Caco-2 (cell line): ENCODE measurements at regions not wholly inside any gene's neighbourhood (a gene's known extent, or its start where the extent isn't known, plus 50 kb on each side); places are given as distances from the start of the nearest gene placed in this dataset.

Experiments
- BruUV-seq: library from RNA; stranded (reverse); fragments of 400-500 nt; replicated peaks from 2 replicates; lab custom pipeline; 2021; lab: Mats Ljungman, UMichigan
- CTCF ChIA-PET: fragments of 300-600 bp; sonication (Branson Sonifier 250); formaldehyde crosslinking; loops from one replicate; lab custom pipeline; 2022; ENCODE audit warnings: antibody characterized with exemption; lab: Charles Lee
- POLR2A ChIA-PET: fragments of 300-600 bp; sonication (Branson Sonifier 250); formaldehyde crosslinking; loops from one replicate; lab custom pipeline; 2022; ENCODE audit warnings: antibody characterized with exemption; lab: Charles Lee
- DNase-seq, 2 experiments: peaks; one replicate each; pipeline versions ENCODE4 v3.0.0 to v3.0.0-alpha.2; 2020 to 2022
- H3K27me3 ChIP-seq: replicated peaks from 2 replicates; pipeline ENCODE4 v1.6.0; 2011; ENCODE audit warnings: low read length; ENCODE audit not compliant: control insufficient read depth, insufficient read depth
- H3K36me3 ChIP-seq: 2 replicates; pipeline ENCODE4 v1.5.1; 2011; ENCODE audit warnings: low read length; ENCODE audit not compliant: control insufficient read depth, insufficient read depth
- H3K4me1 ChIP-seq: fragments of 250-450 bp; sonication (Bioruptor Pico); 2 replicates; pipeline ENCODE4 v1.5.1; 2020; ENCODE audit warnings: mild to moderate bottlenecking
- H3K4me3 ChIP-seq: 2 replicates; pipeline ENCODE4 v1.5.1; 2011; ENCODE audit warnings: low read depth, mild to moderate bottlenecking, control low read depth, low read length
- H3K9me3 ChIP-seq: fragments of 250-450 bp; sonication (Bioruptor Pico); 2 replicates; pipeline ENCODE4 v1.5.1; 2020; ENCODE audit warnings: mild to moderate bottlenecking, moderate library complexity
- H3K27ac Mint-ChIP-seq: one replicate; pipeline ENCODE4 v1.8.0; 2022; ENCODE audit warnings: mixed read lengths; ENCODE audit not compliant: unreplicated experiment
- H3K27me3 Mint-ChIP-seq: one replicate; pipeline ENCODE4 v1.8.0; 2022; ENCODE audit warnings: mixed read lengths; ENCODE audit not compliant: insufficient read depth, unreplicated experiment
- H3K36me3 Mint-ChIP-seq: one replicate; pipeline ENCODE4 v1.8.0; 2022; ENCODE audit warnings: mild to moderate bottlenecking, mixed read lengths; ENCODE audit not compliant: insufficient read depth, unreplicated experiment
- H3K4me1 Mint-ChIP-seq: one replicate; pipeline ENCODE4 v1.8.0; 2022; ENCODE audit warnings: low read depth, mixed read lengths; ENCODE audit not compliant: unreplicated experiment
- H3K4me3 Mint-ChIP-seq: one replicate; pipeline ENCODE4 v1.8.0; 2022; ENCODE audit warnings: mild to moderate bottlenecking, moderate library complexity, mixed read lengths; ENCODE audit not compliant: unreplicated experiment
- H3K9me3 Mint-ChIP-seq: one replicate; pipeline ENCODE4 v1.8.0; 2022; ENCODE audit warnings: mixed read lengths; ENCODE audit not compliant: unreplicated experiment
- CTCF ChIP-seq, 2 experiments: fragments of 200-600 bp in 1 of 2; IDR thresholded peaks; 1 replicate in 1 of 2; 2 replicates in 1 of 2; pipeline versions ENCODE4 v1.5.1 to v1.8.0; 2011 to 2022; ENCODE audit warnings: antibody characterized with exemption in 1 of 2, control low read depth in 1 of 2, inconsistent platforms in 1 of 2, low read depth in 1 of 2, low read length in 1 of 2, mild to moderate bottlenecking in 1 of 2, moderate library complexity in 1 of 2; ENCODE audit not compliant: insufficient read depth in 1 of 2, severe bottlenecking in 1 of 2, unreplicated experiment in 1 of 2
- intact Hi-C: fragments of 100-400 bp; cut with micrococcal nuclease; formaldehyde crosslinking; loops from one replicate; pipeline ENCODE4 v1.10.0; 2022; ENCODE audit not compliant: unreplicated experiment

- Histone ChIP-seq H3K4me1 (no peaks in the 10 kb centered on the region), H3K27me3 (no peaks in the 10 kb centered on the region), H3K9me3 (no peaks in the 10 kb centered on the region), H3K4me3 (no peak overlapping the region), H3K36me3 (no peaks in the 10 kb centered on the region)
- no peak for DNase-seq
- Mint-ChIP-seq H3K9me3 (no peaks in the 10 kb centered on the region), H3K4me3 (no peak overlapping the region), H3K27me3 (peaks cover 7% of the 10 kb centered on the region), H3K36me3 (no peaks in the 10 kb centered on the region), H3K27ac (no peak overlapping the region), H3K4me1 (no peaks in the 10 kb centered on the region)
- ChIA-PET CTCF (no interaction called here), POLR2A (no interaction called here)
- intact Hi-C loops = no loop called here
- no peak for TF ChIP-seq CTCF (IDR thresholded peaks at IDR 0.05; ENCODE audit: insufficient read depth in 1 of 2, low read depth in 1 of 2, low read length in 1 of 2, severe bottlenecking in 1 of 2, unreplicated experiment in 1 of 2)
- no TSS peak for BruUV-seq
These were observed 106.1 kb downstream of the IRS2 start for GRCh38 chr13:109680288-109680687.

- Histone ChIP-seq H3K27me3 (no peaks in the 10 kb centered on the region), H3K9me3 (no peaks in the 10 kb centered on the region; the same call in 1 of the 2 replicates), H3K4me3 (no peak overlapping the region), H3K4me1 (no peaks in the 10 kb centered on the region), H3K36me3 (no peaks in the 10 kb centered on the region)
- Mint-ChIP-seq H3K27me3 (peaks cover 7% of the 10 kb centered on the region), H3K4me3 (no peak overlapping the region), H3K4me1 (no peaks in the 10 kb centered on the region), H3K27ac (no peak overlapping the region), H3K36me3 (no peaks in the 10 kb centered on the region), H3K9me3 (no peaks in the 10 kb centered on the region)
- POLR2A ChIA-PET = no interaction called here
- CTCF ChIA-PET = no interaction called here
- no TSS peak for BruUV-seq
- DNase-seq = no peak
- no peak for TF ChIP-seq CTCF (IDR thresholded peaks at IDR 0.05; ENCODE audit: insufficient read depth in 1 of 2, low read depth in 1 of 2, low read length in 1 of 2, severe bottlenecking in 1 of 2, unreplicated experiment in 1 of 2)
- intact Hi-C loops = no loop called here
These were observed 107.9 kb downstream of the IRS2 start for GRCh38 chr13:109678459-109678858.

GRCh38 chr13:109677206-109677605, 109.2 kb downstream of the IRS2 start:
- Histone ChIP-seq H3K36me3 (no peaks in the 10 kb centered on the region), H3K27me3 (no peaks in the 10 kb centered on the region), H3K4me3 (no peak overlapping the region), H3K4me1 (no peaks in the 10 kb centered on the region), H3K9me3 (no peaks in the 10 kb centered on the region; the same call in 1 of the 2 replicates)
- no peak for DNase-seq
- intact Hi-C loops = no loop called here
- H3K9me3 Mint-ChIP-seq = no peaks in the 10 kb centered on the region
- no TSS peak for BruUV-seq
- peaks cover 2% of the 10 kb centered on the region for H3K27me3 Mint-ChIP-seq
- no peak overlapping the region for H3K27ac Mint-ChIP-seq
- H3K4me1 Mint-ChIP-seq = no peaks in the 10 kb centered on the region
- ChIA-PET POLR2A (no interaction called here), CTCF (no interaction called here)
- no peak overlapping the region for H3K4me3 Mint-ChIP-seq
- no peak for TF ChIP-seq CTCF (IDR thresholded peaks at IDR 0.05; ENCODE audit: insufficient read depth in 1 of 2, low read depth in 1 of 2, low read length in 1 of 2, severe bottlenecking in 1 of 2, unreplicated experiment in 1 of 2)
- H3K36me3 Mint-ChIP-seq = no peaks in the 10 kb centered on the region
